ENCODE measurements at regions not wholly inside any gene's neighbourhood (a gene's known extent, or its start where the extent isn't known, plus 50 kb on each side); places are given as distances from the start of the nearest gene placed in this dataset.

- H3K27ac Mint-ChIP-seq, result no peak overlapping the region
- DNase-seq, result no peak
- H3K36me3 Mint-ChIP-seq (ENCODE audit: low read depth), result no peaks in the 10 kb centered on the region
- peaks cover 9% of the 10 kb centered on the region for H3K27me3 Mint-ChIP-seq (ENCODE audit: low read depth)
- CTCF ChIA-PET, result interaction anchor here (0.7 to 1.8 kb wide), 3 partner anchors 9 to 137 kb away, joined by 3 to 8 read pairs (median 3); no protein-coding TSS in a partner anchor
- H3K9me3 Mint-ChIP-seq, result no peaks in the 10 kb centered on the region
- peaks cover 11% of the 10 kb centered on the region for H3K4me1 Mint-ChIP-seq (ENCODE audit: low read depth)
- no peak overlapping the region for H3K4me3 Mint-ChIP-seq
- intact Hi-C loops (cut with micrococcal nuclease), result no loop called here
These were observed 50.4 kb upstream of the KDR start for GRCh38 chr4:55175779-55176231.

- Mint-ChIP-seq H3K4me3 (no peak overlapping the region), H3K27ac (no peak overlapping the region), H3K9me3 (no peaks in the 10 kb centered on the region), H3K4me1 (ENCODE audit: low read depth) (peaks cover 11% of the 10 kb centered on the region), H3K36me3 (ENCODE audit: low read depth) (no peaks in the 10 kb centered on the region), H3K27me3 (ENCODE audit: low read depth) (peaks cover 9% of the 10 kb centered on the region)
- CTCF ChIA-PET, result interaction anchor here (0.7 kb wide), 1 partner anchor 136 kb away, joined by 3 read pairs; no protein-coding TSS in a partner anchor
- DNase-seq, result no peak
- intact Hi-C loops (cut with micrococcal nuclease), result no loop called here
These were observed 51.1 kb upstream of the KDR start for GRCh38 chr4:55176497-55176896.

DNA sequence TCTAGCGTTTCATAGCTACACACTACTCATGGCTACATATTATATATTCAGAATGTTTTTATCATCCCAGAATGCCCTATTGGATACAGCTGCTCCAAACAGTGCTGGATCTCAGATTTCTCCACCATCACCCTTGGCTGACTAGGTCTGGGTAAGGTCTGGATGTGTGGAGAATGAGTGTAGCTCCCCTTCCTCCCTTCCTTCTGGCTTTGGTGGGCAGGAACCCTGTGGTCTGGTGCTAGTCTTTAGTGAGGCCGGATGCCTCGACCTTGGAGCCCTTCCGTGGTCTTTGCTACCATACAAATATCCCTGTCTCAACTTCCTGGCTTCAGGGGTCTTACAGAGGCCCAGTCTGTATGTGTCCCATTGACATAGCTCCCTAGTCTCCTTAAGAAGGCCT lies 52.1 kb upstream of the KDR start:
- Mint-ChIP-seq H3K9me3 (no peaks in the 10 kb centered on the region), H3K4me1 (ENCODE audit: low read depth) (peaks cover 11% of the 10 kb centered on the region), H3K4me3 (no peak overlapping the region), H3K36me3 (ENCODE audit: low read depth) (no peaks in the 10 kb centered on the region), H3K27me3 (ENCODE audit: low read depth) (peaks cover 9% of the 10 kb centered on the region), H3K27ac (no peak overlapping the region)
- no peak for DNase-seq
- intact Hi-C loops (cut with micrococcal nuclease), result no loop called here
- CTCF ChIA-PET, result interaction anchor here (0.7 to 1.2 kb wide), 2 partner anchors 9 to 493 kb away, joined by 3 read pairs; no protein-coding TSS in a partner anchor

DNA sequence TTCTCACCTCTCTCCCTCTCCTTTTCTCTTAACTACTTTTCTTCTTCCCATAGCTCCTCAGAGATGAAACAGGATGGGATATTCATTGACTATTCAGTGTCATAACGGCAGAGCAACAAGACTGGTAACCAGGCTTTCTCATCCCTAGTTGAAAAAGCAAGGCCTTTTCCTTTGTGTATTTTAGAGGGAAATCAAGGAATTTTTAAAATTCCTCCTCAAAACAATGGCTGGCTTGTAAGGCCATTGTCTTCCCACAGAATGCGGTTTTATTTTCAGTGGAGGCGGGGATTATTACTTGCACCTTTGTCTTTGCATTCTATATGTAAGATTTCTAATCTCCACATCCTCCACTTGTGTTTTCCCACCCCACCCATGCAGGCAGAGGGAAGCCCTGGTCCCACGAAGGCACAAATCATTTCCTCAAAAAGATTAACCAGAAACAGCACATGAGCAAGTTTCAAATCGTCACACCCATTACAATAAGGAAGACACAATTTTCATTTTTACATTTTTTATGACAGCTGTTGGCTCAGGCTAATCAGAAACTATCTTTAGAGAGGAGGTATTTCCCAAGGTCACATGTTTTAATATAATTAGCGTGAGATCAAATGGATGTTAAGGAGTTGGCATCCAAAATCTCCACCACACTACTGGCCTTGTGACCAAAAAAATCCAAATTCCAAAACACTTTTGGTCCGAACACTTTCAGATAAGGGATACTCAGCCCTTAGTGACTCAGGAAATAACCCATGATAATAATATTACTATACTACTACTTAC lies 53.0 kb upstream of the KDR start:
- no peak overlapping the region for H3K27ac Mint-ChIP-seq
- H3K4me3 Mint-ChIP-seq, result no peak overlapping the region
- intact Hi-C loops (cut with micrococcal nuclease), result no loop called here
- H3K27me3 Mint-ChIP-seq (ENCODE audit: low read depth), result peaks cover 6% of the 10 kb centered on the region
- peaks cover 8% of the 10 kb centered on the region for H3K4me1 Mint-ChIP-seq (ENCODE audit: low read depth)
- CTCF ChIA-PET, result interaction anchor here (1.2 kb wide), 1 partner anchor 10 kb away, joined by 3 read pairs; no protein-coding TSS in a partner anchor
- DNase-seq, result no peak
- H3K9me3 Mint-ChIP-seq, result no peaks in the 10 kb centered on the region
- no peaks in the 10 kb centered on the region for H3K36me3 Mint-ChIP-seq (ENCODE audit: low read depth)

- Mint-ChIP-seq H3K9me3 (no peaks in the 10 kb centered on the region), H3K27ac (no peak overlapping the region), H3K27me3 (ENCODE audit: low read depth) (no peaks in the 10 kb centered on the region), H3K36me3 (ENCODE audit: low read depth) (no peaks in the 10 kb centered on the region), H3K4me1 (ENCODE audit: low read depth) (no peaks in the 10 kb centered on the region), H3K4me3 (no peak overlapping the region)
- intact Hi-C loops (cut with micrococcal nuclease), result loop anchor here (5.0 to 10.0 kb wide), 2 partner anchors 209 to 683 kb away; no protein-coding TSS in a partner anchor
- CTCF ChIA-PET, result interaction anchor here (0.6 to 0.8 kb wide), 2 partner anchors 69 to 362 kb away, joined by 3 to 4 read pairs; no protein-coding TSS in a partner anchor
- DNase-seq, result no peak
These were observed 55.9 kb upstream of the KDR start for GRCh38 chr4:55181010-55182005.

DNA sequence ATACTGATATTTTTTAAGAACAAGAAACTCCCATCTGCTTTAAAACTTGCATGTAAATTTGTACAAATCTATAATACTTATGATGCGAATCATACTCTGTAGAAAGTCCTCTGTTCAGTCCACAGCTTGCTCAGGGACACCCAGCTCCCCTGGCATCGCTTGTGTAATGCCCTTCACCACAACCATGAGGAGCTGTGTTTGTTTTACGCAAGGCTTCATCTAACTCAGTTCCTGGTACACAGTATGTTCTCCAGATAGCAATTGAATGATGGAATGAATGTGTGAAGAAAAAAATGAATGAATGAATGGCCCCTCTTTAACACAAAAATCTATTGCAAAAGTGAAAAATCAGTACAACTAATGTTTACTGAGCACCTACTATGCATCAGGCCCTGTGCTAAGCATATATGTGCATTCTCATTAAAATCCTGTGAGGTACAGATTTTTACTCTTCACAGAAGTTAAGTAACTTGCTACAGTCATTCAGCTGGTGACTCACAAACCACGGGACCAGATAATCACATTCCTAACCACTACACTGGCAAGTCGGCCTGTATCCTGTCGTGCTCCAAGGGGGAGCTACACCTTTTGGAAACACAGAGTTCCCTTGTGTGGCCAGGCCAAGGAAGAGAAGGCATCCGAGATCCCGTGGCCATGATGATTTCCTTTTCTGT lies 58.7 kb upstream of the KDR start:
- H3K9me3 Mint-ChIP-seq, result no peaks in the 10 kb centered on the region
- H3K4me3 Mint-ChIP-seq, result no peak overlapping the region
- no peaks in the 10 kb centered on the region for H3K4me1 Mint-ChIP-seq (ENCODE audit: low read depth)
- CTCF ChIA-PET, result interaction anchor here (1.0 to 3.0 kb wide), 10 partner anchors 9 to 553 kb away, joined by 3 to 34 read pairs (median 4); partner anchors contain the start of gene SRD5A3
- H3K27me3 Mint-ChIP-seq (ENCODE audit: low read depth), result no peaks in the 10 kb centered on the region
- peak; percentile 18 for DNase-seq
- no peak overlapping the region for H3K27ac Mint-ChIP-seq
- intact Hi-C loops (cut with micrococcal nuclease), result loop anchor here (1.0 to 10.0 kb wide), 4 partner anchors 137 to 681 kb away; no protein-coding TSS in a partner anchor
- H3K36me3 Mint-ChIP-seq (ENCODE audit: low read depth), result no peaks in the 10 kb centered on the region

GRCh38 chr4:55184600-55185523 lies 59.5 kb upstream of the KDR start:
- CTCF ChIA-PET, result interaction anchor here (0.6 to 3.0 kb wide), 15 partner anchors 10 to 553 kb away, joined by 3 to 34 read pairs (median 4); partner anchors contain the start of gene SRD5A3
- intact Hi-C loops (cut with micrococcal nuclease), result loop anchor here (1.0 to 10.0 kb wide), 4 partner anchors 136 to 680 kb away; no protein-coding TSS in a partner anchor
- H3K36me3 Mint-ChIP-seq (ENCODE audit: low read depth), result no peaks in the 10 kb centered on the region
- no peaks in the 10 kb centered on the region for H3K9me3 Mint-ChIP-seq
- no peaks in the 10 kb centered on the region for H3K4me1 Mint-ChIP-seq (ENCODE audit: low read depth)
- H3K27ac Mint-ChIP-seq, result no peak overlapping the region
- H3K4me3 Mint-ChIP-seq, result no peak overlapping the region
- H3K27me3 Mint-ChIP-seq (ENCODE audit: low read depth), result no peaks in the 10 kb centered on the region
- DNase-seq, result peak; percentile 54

DNA sequence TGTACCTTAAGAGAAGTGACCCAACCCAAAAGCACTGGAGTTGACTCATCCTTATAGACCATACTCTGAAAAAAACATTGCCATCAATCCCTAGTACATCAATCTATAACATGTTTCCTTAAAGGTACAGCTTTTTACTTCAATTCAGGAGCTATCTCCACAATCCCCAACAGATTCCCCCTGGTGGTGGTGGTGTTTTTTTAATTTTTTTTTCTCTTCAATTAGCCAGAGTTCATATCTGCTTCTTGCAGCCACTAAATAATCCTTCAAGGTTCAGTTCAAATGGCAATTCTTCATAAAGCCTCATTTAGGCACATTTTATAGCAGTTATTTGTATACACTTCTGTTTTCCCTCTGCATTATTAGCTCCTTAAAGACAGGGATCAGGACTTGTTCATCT lies 60.7 kb upstream of the KDR start:
- Mint-ChIP-seq H3K9me3 (no peaks in the 10 kb centered on the region), H3K36me3 (ENCODE audit: low read depth) (no peaks in the 10 kb centered on the region), H3K27ac (no peak overlapping the region), H3K4me3 (no peak overlapping the region), H3K4me1 (ENCODE audit: low read depth) (no peaks in the 10 kb centered on the region), H3K27me3 (ENCODE audit: low read depth) (no peaks in the 10 kb centered on the region)
- no peak for DNase-seq
- CTCF ChIA-PET, result interaction anchor here (0.9 to 3.0 kb wide), 7 partner anchors 11 to 216 kb away, joined by 4 to 34 read pairs (median 7); partner anchors contain the start of gene SRD5A3
- intact Hi-C loops (cut with micrococcal nuclease), result loop anchor here (10.0 kb wide), 1 partner anchor 679 kb away; no protein-coding TSS in a partner anchor

GRCh38 chr4:55186700-55187099 lies 61.3 kb upstream of the KDR start:
- CTCF ChIA-PET, result interaction anchor here (0.9 to 3.0 kb wide), 4 partner anchors 114 to 216 kb away, joined by 4 to 34 read pairs (median 6); no protein-coding TSS in a partner anchor
- no peaks in the 10 kb centered on the region for H3K36me3 Mint-ChIP-seq (ENCODE audit: low read depth)
- H3K27me3 Mint-ChIP-seq (ENCODE audit: low read depth), result no peaks in the 10 kb centered on the region
- H3K27ac Mint-ChIP-seq, result no peak overlapping the region
- H3K4me3 Mint-ChIP-seq, result no peak overlapping the region
- H3K4me1 Mint-ChIP-seq (ENCODE audit: low read depth), result no peaks in the 10 kb centered on the region
- H3K9me3 Mint-ChIP-seq, result no peaks in the 10 kb centered on the region
- DNase-seq, result no peak
- intact Hi-C loops (cut with micrococcal nuclease), result loop anchor here (10.0 kb wide), 1 partner anchor 678 kb away; no protein-coding TSS in a partner anchor

GRCh38 chr4:55214172-55214571 lies 88.8 kb upstream of the KDR start:
- Mint-ChIP-seq H3K36me3 (ENCODE audit: low read depth) (no peaks in the 10 kb centered on the region), H3K27me3 (ENCODE audit: low read depth) (peaks cover 8% of the 10 kb centered on the region), H3K4me1 (ENCODE audit: low read depth) (no peaks in the 10 kb centered on the region), H3K9me3 (no peaks in the 10 kb centered on the region), H3K27ac (no peak overlapping the region), H3K4me3 (no peak overlapping the region)
- no peak for DNase-seq
- CTCF ChIA-PET, result no interaction called here
- intact Hi-C loops (cut with micrococcal nuclease), result no loop called here

- intact Hi-C loops (cut with micrococcal nuclease), result no loop called here
- Mint-ChIP-seq H3K27ac (no peak overlapping the region), H3K27me3 (ENCODE audit: low read depth) (peaks cover 8% of the 10 kb centered on the region), H3K4me3 (no peak overlapping the region), H3K9me3 (no peaks in the 10 kb centered on the region), H3K36me3 (ENCODE audit: low read depth) (no peaks in the 10 kb centered on the region), H3K4me1 (ENCODE audit: low read depth) (no peaks in the 10 kb centered on the region)
- CTCF ChIA-PET, result no interaction called here
- no peak for DNase-seq
These were observed 89.7 kb upstream of the KDR start for GRCh38 chr4:55215087-55215486.

All from activated naive CD4-positive, alpha-beta T cell treated with anti-CD3 and anti-CD28 coated beads for 36 hours (primary cell).